GM12891 (cell line): ENCODE measurements at regions not wholly inside any gene's neighbourhood (a gene's known extent, or its start where the extent isn't known, plus 50 kb on each side); places are given as distances from the start of the nearest gene placed in this dataset.

ENCODE experiments used
- POLR2A ChIP-seq: IDR thresholded peaks from 2 replicates; pipeline ENCODE4 v1.6.1; 2011; ENCODE audit warnings: low read depth, low read length, control low read depth
- POLR2AphosphoS5 ChIP-seq: IDR thresholded peaks from 2 replicates; pipeline ENCODE4 v1.6.1; 2011; ENCODE audit warnings: low read depth, low read length, control low read depth
- POU2F2 ChIP-seq: IDR thresholded peaks from 2 replicates; pipeline ENCODE4 v1.6.1; 2011; ENCODE audit warnings: low read depth, mild to moderate bottlenecking, control low read depth, low read length, moderate library complexity
- SPI1 ChIP-seq: IDR thresholded peaks from 2 replicates; pipeline ENCODE4 v1.6.1; 2011; ENCODE audit warnings: low read depth, low read length, control low read depth
- TAF1 ChIP-seq: IDR thresholded peaks from 2 replicates; pipeline ENCODE4 v1.6.1; 2011; ENCODE audit warnings: low read depth, low read length, control low read depth

- TF ChIP-seq POLR2AphosphoS5 (no peak), POLR2A (no peak), TAF1 (no peak), POU2F2 (no peak), SPI1 (no peak)
Measured at GRCh38 chr18:39489431-39489830, 1923.8 kb upstream of the CELF4 start.
